ENCODE measurements at regions not wholly inside any gene's neighbourhood (a gene's known extent, or its start where the extent isn't known, plus 50 kb on each side); places are given as distances from the start of the nearest gene placed in this dataset.

GRCh38 chr3:118781839-118782238 is 252.8 kb downstream of the IGSF11 start:
- Histone ChIP-seq H3K4me1 (no peaks in the 10 kb centered on the region), H3K9me3 (no peaks in the 10 kb centered on the region), H3K27ac (no peak overlapping the region), H3K36me3 (no peaks in the 10 kb centered on the region), H3K4me3 (no peak overlapping the region), H3K27me3 (no peaks in the 10 kb centered on the region)
- no peak for DNase-seq (ENCODE audit: extremely low spot score in 2 of 2)
- TF ChIP-seq POLR2A (IDR thresholded peaks at IDR 0.05) (no peak), CTCF (IDR thresholded peaks at IDR 0.05) (no peak), POLR2AphosphoS5 (IDR thresholded peaks at IDR 0.05; ENCODE audit: insufficient read depth in 1 of 2, low read depth in 1 of 2) (no peak)
- intact Hi-C loops (cut with DNase I): no loop called here

GRCh38 chr3:118782755-118783202 is 251.9 kb downstream of the IGSF11 start:
- no peaks in the 10 kb centered on the region for H3K9me3 ChIP-seq
- H3K36me3 ChIP-seq: no peaks in the 10 kb centered on the region
- H3K27me3 ChIP-seq: no peaks in the 10 kb centered on the region
- intact Hi-C loops (cut with DNase I): no loop called here
- H3K27ac ChIP-seq: no peak overlapping the region
- TF ChIP-seq POLR2AphosphoS5 (IDR thresholded peaks at IDR 0.05; ENCODE audit: insufficient read depth in 1 of 2, low read depth in 1 of 2) (no peak), POLR2A (IDR thresholded peaks at IDR 0.05) (no peak), CTCF (IDR thresholded peaks at IDR 0.05) (no peak)
- no peaks in the 10 kb centered on the region for H3K4me1 ChIP-seq
- DNase-seq (ENCODE audit: extremely low spot score in 2 of 2): no peak
- no peak overlapping the region for H3K4me3 ChIP-seq

GRCh38 chr3:118785415-118785814 is 249.2 kb downstream of the IGSF11 start:
- TF ChIP-seq POLR2AphosphoS5 (IDR thresholded peaks at IDR 0.05; ENCODE audit: insufficient read depth in 1 of 2, low read depth in 1 of 2) (no peak), POLR2A (IDR thresholded peaks at IDR 0.05) (no peak), CTCF (IDR thresholded peaks at IDR 0.05) (no peak)
- H3K27ac ChIP-seq: no peak overlapping the region
- no peak for DNase-seq (ENCODE audit: extremely low spot score in 2 of 2)
- no peaks in the 10 kb centered on the region for H3K9me3 ChIP-seq
- H3K4me1 ChIP-seq: no peaks in the 10 kb centered on the region
- no peaks in the 10 kb centered on the region for H3K36me3 ChIP-seq
- intact Hi-C loops (cut with DNase I): no loop called here
- H3K4me3 ChIP-seq: no peak overlapping the region
- no peaks in the 10 kb centered on the region for H3K27me3 ChIP-seq

- Histone ChIP-seq H3K9me3 (no peaks in the 10 kb centered on the region), H3K27me3 (no peaks in the 10 kb centered on the region), H3K4me1 (no peaks in the 10 kb centered on the region), H3K36me3 (no peaks in the 10 kb centered on the region), H3K27ac (no peak overlapping the region), H3K4me3 (no peak overlapping the region)
- intact Hi-C loops (cut with DNase I): no loop called here
- TF ChIP-seq CTCF (IDR thresholded peaks at IDR 0.05): no peak
- TF ChIP-seq POLR2A (IDR thresholded peaks at IDR 0.05): no peak
- no peak for TF ChIP-seq POLR2AphosphoS5 (IDR thresholded peaks at IDR 0.05; ENCODE audit: insufficient read depth in 1 of 2, low read depth in 1 of 2)
- no peak for DNase-seq (ENCODE audit: extremely low spot score in 2 of 2)
Observed at GRCh38 chr3:118791246-118791645, 243.4 kb downstream of the IGSF11 start.

- no peaks in the 10 kb centered on the region for H3K4me1 ChIP-seq
- no peaks in the 10 kb centered on the region for H3K36me3 ChIP-seq
- no peak for DNase-seq (ENCODE audit: extremely low spot score in 2 of 2)
- H3K4me3 ChIP-seq: no peak overlapping the region
- H3K9me3 ChIP-seq: no peaks in the 10 kb centered on the region
- no peak overlapping the region for H3K27ac ChIP-seq
- TF ChIP-seq POLR2AphosphoS5 (IDR thresholded peaks at IDR 0.05; ENCODE audit: insufficient read depth in 1 of 2, low read depth in 1 of 2): no peak
- TF ChIP-seq CTCF (IDR thresholded peaks at IDR 0.05): no peak
- TF ChIP-seq POLR2A (IDR thresholded peaks at IDR 0.05): no peak
- intact Hi-C loops (cut with DNase I): no loop called here
- no peaks in the 10 kb centered on the region for H3K27me3 ChIP-seq
Observed at GRCh38 chr3:118792191-118792590, 242.5 kb downstream of the IGSF11 start.
